Germinal center (tissue), 1 donor: ENCODE measurements at regions not wholly inside any gene's neighbourhood (a gene's known extent, or its start where the extent isn't known, plus 50 kb on each side); places are given as distances from the start of the nearest gene placed in this dataset.

Source experiments
- DNase-seq: peaks from one replicate; pipeline ENCODE4 v3.0.0; 2012; ENCODE audit warnings: mixed read lengths, low spot score

DNA sequence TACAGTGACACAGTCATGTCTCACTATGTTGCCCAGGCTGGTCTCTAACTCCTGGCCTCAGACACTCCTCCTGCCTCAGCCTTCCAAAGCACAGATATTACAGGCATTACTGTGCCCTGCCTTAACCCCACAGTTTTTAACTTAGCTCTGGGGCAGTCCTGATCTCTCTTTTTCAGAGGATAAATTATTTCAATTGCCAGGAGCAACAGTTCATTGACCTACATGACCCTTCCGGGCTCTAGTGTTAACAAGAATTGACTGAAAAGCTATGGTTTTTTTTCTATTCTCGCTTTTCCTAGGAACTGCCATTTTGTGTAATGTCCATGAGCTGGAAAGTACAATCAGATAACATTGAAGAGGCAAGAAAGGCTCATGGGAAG, 92.8 kb downstream of the HNRNPLL start:
- no peak for DNase-seq

DNA sequence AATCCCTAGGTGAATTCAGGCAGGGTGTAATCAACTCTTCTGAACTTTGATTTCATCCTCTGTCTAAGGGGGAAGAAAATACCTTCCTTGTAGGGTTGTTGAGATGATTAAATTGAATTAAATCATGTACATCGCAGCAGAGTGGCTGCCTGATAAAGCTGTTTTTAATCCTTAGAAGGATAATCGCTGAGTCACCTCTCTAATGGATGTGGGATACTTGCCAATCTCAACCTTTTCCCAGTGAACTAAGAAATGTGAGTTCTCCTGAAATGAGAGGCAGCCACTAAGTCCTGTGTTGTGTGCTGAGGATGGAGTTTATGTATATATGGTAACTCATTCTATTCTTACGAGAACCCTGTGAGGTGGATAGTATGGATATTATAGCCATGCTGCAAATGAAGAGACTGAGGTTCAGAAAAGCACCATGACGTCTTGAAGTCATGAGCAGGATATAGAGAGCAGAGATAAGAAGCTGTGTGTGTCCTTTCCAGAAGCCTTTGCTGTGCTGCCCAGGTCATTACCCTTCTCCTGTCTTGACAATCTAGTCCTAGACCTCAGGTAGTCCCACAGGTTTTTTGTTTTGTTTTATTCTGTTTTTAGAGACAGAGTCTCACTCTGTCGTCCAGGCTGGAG, 93.3 kb downstream of the HNRNPLL start:
- DNase-seq, result no peak

GRCh38 chr2:38508311-38509039, 94.3 kb downstream of the HNRNPLL start:
- DNase-seq, result peak; percentile 77

GRCh38 chr2:38507712-38508111, 95.0 kb downstream of the HNRNPLL start:
- no peak for DNase-seq

- DNase-seq, result no peak
These were observed 96.9 kb downstream of the HNRNPLL start for GRCh38 chr2:38505779-38506178.

- DNase-seq, result no peak
These were observed 98.6 kb downstream of the HNRNPLL start for GRCh38 chr2:38504169-38504568.

DNA sequence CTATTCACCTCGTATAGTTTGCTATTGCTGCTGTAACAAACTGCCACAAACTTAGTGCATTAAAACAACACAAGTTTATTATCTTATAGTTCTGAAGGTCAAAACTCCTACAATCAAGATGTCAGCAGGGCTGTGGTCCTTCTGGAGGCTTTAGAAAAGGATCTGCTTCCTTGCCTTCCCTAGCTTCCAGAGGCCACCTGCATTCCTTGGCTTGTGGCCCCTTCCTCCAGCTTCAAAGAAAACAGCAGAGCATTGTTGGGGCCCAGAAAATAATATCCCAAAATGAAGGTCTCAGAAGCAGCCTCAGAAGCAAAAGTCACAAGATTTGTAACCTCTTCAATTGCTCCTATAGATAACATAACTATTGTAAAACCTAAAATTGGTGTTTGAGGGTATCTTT, 100.6 kb downstream of the HNRNPLL start:
- no peak for DNase-seq

DNA sequence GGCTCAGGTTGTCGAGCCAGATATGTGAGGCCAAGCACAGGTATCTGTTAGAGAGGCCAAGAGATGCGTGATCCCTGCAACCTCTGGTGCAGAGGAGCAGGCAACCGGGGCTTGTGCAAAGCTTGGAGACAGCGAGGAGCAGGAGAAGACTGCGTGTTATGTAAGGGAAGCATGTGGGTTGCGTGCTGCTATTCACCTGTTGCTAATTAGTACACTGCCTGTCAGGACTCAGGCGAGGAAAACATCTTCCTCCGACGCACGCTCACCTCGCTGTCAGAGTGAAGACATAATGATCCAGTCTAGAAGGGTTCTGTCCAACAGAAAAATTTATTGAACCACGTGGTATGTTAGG, 102.5 kb downstream of the HNRNPLL start:
- no peak for DNase-seq

- DNase-seq, result no peak
These were observed 103.0 kb downstream of the HNRNPLL start for GRCh38 chr2:38499548-38500282.

GRCh38 chr2:38498045-38498481, 104.7 kb downstream of the HNRNPLL start:
- DNase-seq, result peak; percentile 70

GRCh38 chr2:38497670-38498037, 105.1 kb downstream of the HNRNPLL start:
- no peak for DNase-seq

- DNase-seq, result no peak
These were observed 105.6 kb downstream of the HNRNPLL start for GRCh38 chr2:38496927-38497669.

- no peak for DNase-seq
These were observed 106.8 kb downstream of the HNRNPLL start for GRCh38 chr2:38495880-38496279.

DNA sequence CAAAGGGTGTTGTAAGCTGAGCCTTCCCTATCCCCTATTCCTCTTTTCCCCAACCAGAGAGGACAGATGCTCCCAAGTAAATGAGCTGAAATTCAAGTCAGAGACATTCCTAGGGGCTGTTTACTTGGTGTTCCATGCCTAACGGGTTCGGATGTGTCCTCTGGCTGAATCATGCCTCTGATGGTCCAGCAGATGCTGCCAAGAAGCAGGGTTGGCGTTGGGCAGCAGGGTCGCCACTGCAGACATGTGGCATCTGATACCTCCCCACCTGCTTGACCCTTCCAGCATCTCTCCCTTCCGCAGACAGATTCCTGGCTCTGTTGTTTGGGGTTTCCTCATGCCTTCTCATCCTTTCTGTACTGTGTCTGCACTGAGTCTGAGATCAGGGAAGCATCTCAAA, 108.3 kb downstream of the HNRNPLL start:
- DNase-seq, result no peak

DNA sequence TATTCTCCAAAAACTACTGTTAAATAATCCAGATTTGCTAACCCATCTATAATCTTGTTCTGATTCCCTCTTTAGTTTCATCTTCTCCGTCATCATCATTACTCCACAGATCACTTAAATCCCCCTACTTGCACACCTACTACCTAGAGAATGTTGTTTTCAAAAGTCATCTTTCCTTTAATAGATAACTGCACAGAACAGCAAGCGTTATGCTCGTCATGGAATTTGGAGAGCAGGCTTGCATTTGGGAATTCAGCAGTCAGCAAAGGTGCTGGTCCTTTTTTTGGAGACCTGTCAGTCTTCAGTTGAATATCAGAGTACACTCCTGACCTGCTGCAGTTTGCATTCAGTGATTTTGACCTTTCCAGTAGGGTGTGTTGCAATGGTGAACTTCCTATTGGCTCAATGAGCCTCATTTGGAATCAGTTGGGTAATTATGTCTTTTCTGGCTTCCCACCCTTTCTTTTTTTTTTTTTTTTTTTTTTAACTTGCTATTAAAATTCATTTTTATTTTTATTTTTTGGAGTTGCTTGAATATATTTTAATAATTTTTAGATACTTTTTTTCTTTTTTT, 110.6 kb downstream of the HNRNPLL start:
- DNase-seq, result no peak

DNA sequence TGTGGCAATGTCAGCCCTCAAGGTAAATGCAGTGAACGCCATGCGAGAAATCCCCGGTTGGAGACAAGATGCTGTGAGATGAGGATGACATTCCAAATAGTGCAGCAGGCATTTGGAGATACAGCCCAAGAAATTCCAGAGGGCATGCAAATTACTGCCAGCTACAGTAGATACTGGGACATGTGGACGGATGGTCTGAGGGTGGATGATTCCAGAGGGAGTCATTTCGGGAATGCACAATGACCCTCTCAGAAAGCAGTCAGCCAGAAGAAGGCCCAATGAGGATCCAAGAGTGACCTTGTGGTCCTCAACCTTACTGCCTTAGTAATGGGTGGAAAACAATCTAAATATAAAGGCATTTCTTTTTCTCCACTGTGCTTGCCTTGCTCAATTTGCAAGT, 111.3 kb downstream of the HNRNPLL start:
- DNase-seq, result no peak

DNA sequence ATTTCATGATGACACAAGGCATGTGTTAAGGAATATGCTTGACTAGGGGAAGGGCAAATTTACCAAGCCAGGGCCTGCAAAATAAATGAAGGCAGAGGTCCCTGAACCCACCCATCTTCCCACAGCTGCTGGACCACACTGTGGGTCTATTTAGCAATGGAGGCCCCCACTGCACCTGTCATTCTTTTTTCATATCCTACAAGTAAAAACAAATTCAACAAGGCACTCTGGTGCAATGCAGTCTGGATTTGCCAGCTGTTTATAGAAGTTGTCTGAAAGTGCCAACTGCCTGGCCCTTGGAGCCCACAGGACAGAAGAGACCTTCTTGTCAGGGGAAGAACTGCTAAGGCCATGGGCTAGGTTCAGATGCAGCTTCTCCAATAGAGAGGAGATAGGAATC, 112.8 kb upstream of the ATL2 start:
- DNase-seq, result no peak

DNA sequence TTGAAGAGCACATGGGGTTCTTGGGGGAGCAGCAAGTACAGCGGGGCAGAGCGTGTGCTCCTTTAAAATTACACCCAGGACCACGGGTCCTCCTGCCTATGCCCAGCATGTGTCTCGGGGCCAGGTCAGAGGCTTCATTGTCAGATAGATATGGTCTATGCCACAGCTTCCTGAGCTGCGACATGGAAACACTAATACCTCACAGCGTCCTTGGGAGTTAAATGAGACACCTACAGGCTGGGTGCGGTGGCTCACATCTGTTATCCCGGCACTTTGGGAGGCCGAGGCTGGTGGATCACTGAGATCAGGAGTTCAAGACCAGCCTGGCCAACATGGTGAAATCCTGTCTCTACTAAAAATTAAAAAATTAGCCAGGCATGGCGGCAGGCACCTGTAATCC, 110.8 kb upstream of the ATL2 start:
- no peak for DNase-seq

DNA sequence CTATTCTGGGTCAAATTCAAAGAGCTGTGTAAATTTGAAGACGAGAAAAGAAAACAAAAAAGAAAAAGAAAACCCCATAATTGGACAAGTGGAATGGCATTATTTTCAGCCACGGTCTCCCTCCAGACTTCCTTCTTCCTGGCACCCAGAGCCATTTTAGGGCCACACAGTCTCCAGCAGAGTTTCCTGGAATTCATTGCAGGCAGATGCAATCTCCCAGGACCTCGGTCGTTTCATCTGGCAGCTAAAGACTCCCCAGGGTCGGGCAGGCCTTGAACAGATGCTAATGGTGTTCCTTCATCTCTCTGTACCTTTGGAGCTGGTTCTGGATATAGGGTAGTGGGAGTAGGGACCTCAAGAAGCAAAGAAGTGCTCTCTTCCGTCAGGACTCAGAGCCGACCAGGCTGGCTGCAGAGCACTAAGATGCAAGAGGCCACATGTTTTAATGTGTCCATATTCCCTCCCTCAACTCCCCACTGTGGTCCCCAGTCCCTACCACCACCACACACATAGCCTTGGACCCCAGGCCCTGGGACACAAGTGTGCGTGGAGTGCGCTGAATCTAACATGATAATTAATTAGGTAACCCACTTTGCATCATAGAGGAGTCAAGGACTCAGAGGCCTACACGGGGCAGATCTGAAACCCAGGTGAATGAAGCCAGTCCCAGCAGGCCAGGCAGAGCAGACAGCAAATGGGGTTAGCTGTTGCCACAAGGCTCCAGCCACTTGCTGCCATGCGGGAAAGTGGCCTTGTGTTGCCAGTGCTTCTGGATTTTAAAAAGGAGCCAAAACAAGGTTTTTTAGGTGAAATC, 109.3 kb upstream of the ATL2 start:
- DNase-seq, result no peak

DNA sequence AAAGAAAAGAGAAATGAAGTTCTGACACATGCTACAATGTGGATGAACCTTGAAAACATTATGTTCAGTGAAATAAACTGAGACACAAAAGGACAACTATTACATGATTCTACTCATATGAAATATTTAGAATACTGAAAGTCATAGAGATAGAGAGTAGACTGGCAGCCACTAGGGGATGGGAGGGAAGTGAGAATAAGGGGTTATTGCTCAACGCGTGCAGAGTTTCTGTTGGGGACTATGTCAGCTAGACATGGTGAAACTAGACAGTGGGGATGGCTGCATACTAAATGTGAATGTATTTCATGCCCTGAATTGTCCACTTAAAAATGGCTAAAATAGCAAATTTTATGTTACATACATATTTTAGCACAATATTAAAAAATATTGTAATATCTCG, 108.7 kb upstream of the ATL2 start:
- peak; percentile 27 for DNase-seq

DNA sequence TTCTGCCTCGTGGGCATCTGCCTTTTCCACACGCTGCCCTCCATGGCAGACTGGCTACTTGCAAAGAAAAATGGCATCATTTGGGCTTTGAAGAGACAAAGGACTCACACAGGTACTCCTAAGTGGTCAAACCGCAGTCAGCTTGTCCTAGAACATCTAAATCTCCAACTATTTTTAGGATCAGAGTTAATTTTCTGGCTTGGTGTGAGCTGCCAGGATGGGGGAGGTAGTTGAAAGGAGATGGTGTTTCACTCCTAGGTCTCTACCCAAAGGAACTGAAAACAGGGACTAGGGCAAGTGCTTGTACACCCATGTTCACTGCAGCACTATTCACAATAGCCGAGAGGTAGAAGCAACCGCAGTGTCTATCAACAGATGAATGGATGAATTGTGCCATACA, 107.9 kb upstream of the ATL2 start:
- no peak for DNase-seq
